ENCODE measurements at regions not wholly inside any gene's neighbourhood (a gene's known extent, or its start where the extent isn't known, plus 50 kb on each side); places are given as distances from the start of the nearest gene placed in this dataset.

GRCh38 chr17:77453613-77454241 lies 313.0 kb downstream of the SEC14L1 start:
- no peaks in the 10 kb centered on the region for H3K27me3 ChIP-seq (ENCODE audit: low read length)
- TF ChIP-seq, protein P1, sequence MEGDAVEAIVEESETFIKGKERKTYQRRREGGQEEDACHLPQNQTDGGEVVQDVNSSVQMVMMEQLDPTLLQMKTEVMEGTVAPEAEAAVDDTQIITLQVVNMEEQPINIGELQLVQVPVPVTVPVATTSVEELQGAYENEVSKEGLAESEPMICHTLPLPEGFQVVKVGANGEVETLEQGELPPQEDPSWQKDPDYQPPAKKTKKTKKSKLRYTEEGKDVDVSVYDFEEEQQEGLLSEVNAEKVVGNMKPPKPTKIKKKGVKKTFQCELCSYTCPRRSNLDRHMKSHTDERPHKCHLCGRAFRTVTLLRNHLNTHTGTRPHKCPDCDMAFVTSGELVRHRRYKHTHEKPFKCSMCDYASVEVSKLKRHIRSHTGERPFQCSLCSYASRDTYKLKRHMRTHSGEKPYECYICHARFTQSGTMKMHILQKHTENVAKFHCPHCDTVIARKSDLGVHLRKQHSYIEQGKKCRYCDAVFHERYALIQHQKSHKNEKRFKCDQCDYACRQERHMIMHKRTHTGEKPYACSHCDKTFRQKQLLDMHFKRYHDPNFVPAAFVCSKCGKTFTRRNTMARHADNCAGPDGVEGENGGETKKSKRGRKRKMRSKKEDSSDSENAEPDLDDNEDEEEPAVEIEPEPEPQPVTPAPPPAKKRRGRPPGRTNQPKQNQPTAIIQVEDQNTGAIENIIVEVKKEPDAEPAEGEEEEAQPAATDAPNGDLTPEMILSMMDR (conservative IDR thresholded peaks at IDR 0.05; ENCODE audit: low read depth, low read length), result no peak
- TF ChIP-seq EZH2phosphoT487 (IDR thresholded peaks at IDR 0.05; ENCODE audit: borderline replicate concordance, low read length), result no peak
- no peak for TF ChIP-seq EZH2 (IDR thresholded peaks at IDR 0.05; ENCODE audit: low read length, unreplicated experiment)
- no peaks in the 10 kb centered on the region for H3F3A ChIP-seq (ENCODE audit: low read length, unreplicated experiment)
- intact Hi-C loops (cut with micrococcal nuclease), result no loop called here
- peaks cover 32% of the 10 kb centered on the region; the same call in 1 of the 2 replicates for H4K20me1 ChIP-seq (ENCODE audit: low read length)
- H3K9me2 ChIP-seq (replicated peaks; ENCODE audit: low read length), result no peaks in the 10 kb centered on the region
- H3K4me1 ChIP-seq (ENCODE audit: insufficient read depth, low read length), result peaks cover 19% of the 10 kb centered on the region
- H3K4me2 ChIP-seq (ENCODE audit: low read length), result no peak overlapping the region
- peaks cover 84% of the 10 kb centered on the region for H3K79me2 ChIP-seq (ENCODE audit: low read length)
- no peaks in the 10 kb centered on the region for H3K9me3 ChIP-seq (ENCODE audit: low read length)
- no peak overlapping the region for H3K27ac ChIP-seq (ENCODE audit: low read length)
- no peak for DNase-seq
- no TSS peak for BruUV-seq (replicated peaks)
- ChIA-PET CTCF (no interaction called here), POLR2A (ENCODE audit: unreplicated experiment) (no interaction called here)
- H3K4me3 ChIP-seq (ENCODE audit: low read length), result no peak overlapping the region
- no peak for ATAC-seq
- H3K9ac ChIP-seq (ENCODE audit: low read length), result no peak overlapping the region
- 0 out of 2 replicates have a peak, but pooled peaks cover 7% of the 10 kb centered on the region for H3K36me3 ChIP-seq (ENCODE audit: low read depth, low read length)
- no peak overlapping the region for H2AFZ ChIP-seq (ENCODE audit: low read length)

GRCh38 chr17:77454242-77455095 lies 313.7 kb downstream of the SEC14L1 start:
- Histone ChIP-seq H3K36me3 (ENCODE audit: low read depth, low read length) (0 out of 2 replicates have a peak, but pooled peaks cover 8% of the 10 kb centered on the region), H3K4me3 (ENCODE audit: low read length) (no peak overlapping the region), H3F3A (ENCODE audit: low read length, unreplicated experiment) (no peaks in the 10 kb centered on the region), H3K9me2 (replicated peaks; ENCODE audit: low read length) (no peaks in the 10 kb centered on the region), H3K9ac (ENCODE audit: low read length) (no peak overlapping the region), H3K27me3 (ENCODE audit: low read length) (no peaks in the 10 kb centered on the region), H3K9me3 (ENCODE audit: low read length) (no peaks in the 10 kb centered on the region), H2AFZ (ENCODE audit: low read length) (no peak overlapping the region), H3K4me1 (ENCODE audit: insufficient read depth, low read length) (peaks cover 14% of the 10 kb centered on the region), H4K20me1 (ENCODE audit: low read length) (peaks cover 33% of the 10 kb centered on the region; the same call in 1 of the 2 replicates), H3K79me2 (ENCODE audit: low read length) (peaks cover 86% of the 10 kb centered on the region), H3K4me2 (ENCODE audit: low read length) (no peak overlapping the region), H3K27ac (ENCODE audit: low read length) (no peak overlapping the region)
- ATAC-seq (no peak), DNase-seq (no peak)
- intact Hi-C loops (cut with micrococcal nuclease), result no loop called here
- no TSS peak for BruUV-seq (replicated peaks)
- ChIA-PET POLR2A (ENCODE audit: unreplicated experiment) (no interaction called here), CTCF (no interaction called here)
- TF ChIP-seq, protein P1 (conservative IDR thresholded peaks at IDR 0.05; ENCODE audit: low read depth, low read length), result no peak
- TF ChIP-seq EZH2 (IDR thresholded peaks at IDR 0.05; ENCODE audit: low read length, unreplicated experiment) (no peak), EZH2phosphoT487 (IDR thresholded peaks at IDR 0.05; ENCODE audit: borderline replicate concordance, low read length) (no peak)

All from PC-3 (cell line).